Adipocyte (in vitro differentiated cells): ENCODE measurements at regions not wholly inside any gene's neighbourhood (a gene's known extent, or its start where the extent isn't known, plus 50 kb on each side); places are given as distances from the start of the nearest gene placed in this dataset.

Experiments used
- DNase-seq: peaks from one replicate; pipeline ENCODE4 v3.0.0-alpha.2; 2015; ENCODE audit warnings: low read depth
- H3K27me3 ChIP-seq: replicated peaks from 2 replicates; pipeline ENCODE4 v1.7.0; 2013; ENCODE audit warnings: mild to moderate bottlenecking, low read length, moderate library complexity; ENCODE audit not compliant: control insufficient read depth, insufficient read depth
- H3K36me3 ChIP-seq: 2 replicates; pipeline ENCODE4 v1.7.0; 2013; ENCODE audit warnings: low read length, mild to moderate bottlenecking, moderate library complexity; ENCODE audit not compliant: control insufficient read depth, insufficient read depth, severe bottlenecking
- H3K4me1 ChIP-seq: 2 replicates; pipeline ENCODE4 v1.7.0; 2013; ENCODE audit warnings: mild to moderate bottlenecking, low read length, moderate library complexity; ENCODE audit not compliant: control insufficient read depth, insufficient read depth
- H3K4me3 ChIP-seq: 2 replicates; pipeline ENCODE4 v1.7.0; 2013; ENCODE audit warnings: mild to moderate bottlenecking, low read length, moderate library complexity
- H3K9ac ChIP-seq: 2 replicates; pipeline ENCODE4 v1.7.0; 2013; ENCODE audit warnings: mild to moderate bottlenecking, low read length, moderate library complexity
- H3K9me3 ChIP-seq: 2 replicates; pipeline ENCODE4 v1.7.0; 2013; ENCODE audit warnings: mild to moderate bottlenecking, low read length, moderate library complexity; ENCODE audit not compliant: control insufficient read depth

DNA sequence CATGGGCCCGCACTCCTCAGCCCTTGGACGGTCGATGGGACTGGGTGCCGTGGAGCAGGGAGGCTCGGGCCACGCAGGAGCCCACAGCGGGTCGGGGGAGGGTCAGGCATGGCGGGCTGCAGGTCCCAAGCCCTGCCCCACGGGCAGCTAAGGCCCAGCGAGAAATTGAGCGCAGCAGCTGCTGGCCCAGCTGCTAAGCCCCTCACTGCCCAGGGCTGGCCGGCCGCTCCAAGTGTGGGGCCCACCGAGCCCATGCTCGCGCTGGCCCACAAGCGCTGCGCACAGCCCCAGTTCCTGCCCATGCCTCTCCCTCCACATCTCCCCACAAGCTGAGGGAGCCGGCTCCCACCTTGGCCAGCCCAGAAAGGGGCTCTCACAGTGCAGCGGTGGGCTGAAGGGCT lies 259.4 kb downstream of the VGLL3 start:
- Histone ChIP-seq H3K27me3 (no peaks in the 10 kb centered on the region), H3K9me3 (no peaks in the 10 kb centered on the region), H3K4me1 (no peaks in the 10 kb centered on the region), H3K36me3 (no peaks in the 10 kb centered on the region), H3K9ac (no peak overlapping the region), H3K4me3 (no peak overlapping the region)
- no peak for DNase-seq

DNA sequence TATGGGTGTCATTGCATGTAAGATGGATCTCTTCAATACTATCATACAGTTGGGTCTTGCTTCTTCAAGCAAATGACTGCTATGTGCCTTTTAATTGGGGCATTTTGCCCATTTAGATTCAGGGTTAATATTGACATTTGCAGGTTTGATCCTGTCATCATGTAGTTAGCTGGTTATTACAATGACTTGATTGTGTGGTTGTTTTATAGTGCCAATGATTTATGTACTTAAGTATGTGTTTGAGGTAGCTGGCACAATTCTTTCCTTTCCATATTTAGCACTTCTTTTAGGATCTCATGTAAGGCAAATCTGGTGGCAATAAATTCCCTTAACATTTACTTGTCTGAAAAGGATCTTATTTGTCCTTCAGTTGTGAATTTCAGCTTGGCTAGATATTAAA lies 267.5 kb downstream of the VGLL3 start:
- no peaks in the 10 kb centered on the region for H3K9me3 ChIP-seq
- H3K27me3 ChIP-seq: no peaks in the 10 kb centered on the region
- H3K4me3 ChIP-seq: no peak overlapping the region
- no peaks in the 10 kb centered on the region for H3K36me3 ChIP-seq
- no peak for DNase-seq
- H3K9ac ChIP-seq: no peak overlapping the region
- no peaks in the 10 kb centered on the region for H3K4me1 ChIP-seq

DNA sequence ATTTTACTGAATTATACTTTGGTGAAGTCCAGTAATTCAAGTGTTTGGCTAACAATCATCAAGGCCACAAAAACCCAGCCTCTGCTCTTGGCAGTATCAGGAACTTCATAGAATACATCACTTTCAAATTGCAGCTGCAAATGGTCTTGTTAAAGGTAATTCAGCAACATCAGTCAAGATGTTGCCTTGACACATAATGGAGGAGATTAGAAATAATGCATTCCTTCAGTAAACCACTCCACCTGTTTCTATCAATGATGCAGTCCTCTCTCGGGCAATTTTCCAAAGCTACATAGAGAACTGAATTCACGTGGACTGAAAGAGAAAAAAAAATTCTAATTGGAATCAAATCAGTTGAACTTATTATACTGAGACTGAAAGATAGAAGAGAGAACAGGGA lies 279.3 kb downstream of the VGLL3 start:
- no peak overlapping the region for H3K9ac ChIP-seq
- no peaks in the 10 kb centered on the region for H3K9me3 ChIP-seq
- no peaks in the 10 kb centered on the region for H3K4me1 ChIP-seq
- H3K4me3 ChIP-seq: no peak overlapping the region
- no peak for DNase-seq
- H3K36me3 ChIP-seq: no peaks in the 10 kb centered on the region
- no peaks in the 10 kb centered on the region for H3K27me3 ChIP-seq

DNA sequence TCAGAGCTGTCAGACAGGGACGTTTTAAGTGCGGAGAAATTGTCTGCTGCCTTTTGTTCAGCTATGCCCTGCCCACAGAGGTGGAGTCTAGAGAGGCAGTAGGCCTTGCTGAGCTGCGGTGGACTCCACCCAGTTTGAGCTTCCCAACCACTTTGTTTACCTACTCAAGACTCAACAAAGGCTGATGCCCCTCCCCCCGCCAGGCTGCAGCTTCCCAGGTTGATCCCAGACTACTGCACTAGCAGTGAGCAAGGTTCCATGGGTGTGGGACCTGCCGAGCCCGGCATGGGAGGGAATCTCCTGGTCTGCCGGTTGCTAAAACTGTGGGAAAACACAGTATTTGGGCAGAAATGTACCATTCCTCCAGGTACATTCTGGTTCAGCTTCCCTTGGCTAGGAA lies 282.1 kb downstream of the VGLL3 start:
- Histone ChIP-seq H3K9ac (no peak overlapping the region), H3K9me3 (no peaks in the 10 kb centered on the region), H3K27me3 (no peaks in the 10 kb centered on the region), H3K36me3 (no peaks in the 10 kb centered on the region), H3K4me1 (no peaks in the 10 kb centered on the region), H3K4me3 (no peak overlapping the region)
- no peak for DNase-seq

DNA sequence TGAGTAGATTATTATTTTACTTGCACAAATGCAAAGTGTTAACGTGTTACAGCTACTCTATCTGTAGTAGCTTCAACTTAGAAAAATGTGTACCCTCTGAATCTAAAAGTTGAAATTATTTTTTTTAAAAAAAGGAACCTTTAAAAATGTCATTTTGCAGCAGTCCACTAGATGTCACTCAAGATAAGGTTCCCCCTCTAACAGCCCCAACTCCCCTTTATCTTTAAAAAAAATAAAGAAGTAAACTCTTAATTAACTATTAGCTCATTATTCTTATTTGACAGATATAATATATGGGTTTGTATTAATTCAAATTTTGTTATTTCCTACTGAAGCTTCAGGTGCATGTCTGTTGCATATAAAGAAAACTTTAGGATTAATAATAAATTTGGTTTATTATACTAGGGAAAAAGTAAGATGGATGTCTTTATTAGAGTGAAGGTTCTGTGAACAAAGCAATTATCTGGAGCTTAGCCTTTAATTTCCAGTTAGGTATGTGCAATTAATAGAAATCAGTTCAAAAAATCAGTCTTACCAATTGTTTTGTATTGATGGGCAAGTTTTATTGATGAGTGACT lies 288.5 kb downstream of the VGLL3 start:
- Histone ChIP-seq H3K4me1 (no peaks in the 10 kb centered on the region), H3K27me3 (no peaks in the 10 kb centered on the region), H3K9ac (no peak overlapping the region), H3K9me3 (no peaks in the 10 kb centered on the region), H3K36me3 (no peaks in the 10 kb centered on the region), H3K4me3 (no peak overlapping the region)
- DNase-seq: peak; percentile 48

DNA sequence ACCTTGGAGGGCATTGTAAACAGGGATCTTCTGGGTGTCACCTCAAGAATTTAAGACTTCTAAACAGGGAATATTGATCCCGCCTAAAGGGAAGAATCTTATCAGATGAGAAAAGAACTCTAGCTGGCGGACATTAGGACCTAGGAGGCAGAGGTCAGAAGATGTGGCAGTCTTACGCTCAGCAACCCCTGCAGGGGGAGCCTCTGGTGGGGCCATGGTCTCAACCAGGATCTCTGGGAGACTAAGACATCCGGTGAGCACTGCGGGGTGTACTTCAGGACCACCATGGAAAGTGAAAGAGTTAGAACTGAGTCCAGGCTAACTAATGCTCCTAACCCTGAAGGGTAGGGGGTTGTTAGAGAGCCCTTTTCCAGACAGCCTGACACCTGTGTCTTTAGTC lies 295.2 kb downstream of the VGLL3 start:
- H3K36me3 ChIP-seq: no peaks in the 10 kb centered on the region

DNA sequence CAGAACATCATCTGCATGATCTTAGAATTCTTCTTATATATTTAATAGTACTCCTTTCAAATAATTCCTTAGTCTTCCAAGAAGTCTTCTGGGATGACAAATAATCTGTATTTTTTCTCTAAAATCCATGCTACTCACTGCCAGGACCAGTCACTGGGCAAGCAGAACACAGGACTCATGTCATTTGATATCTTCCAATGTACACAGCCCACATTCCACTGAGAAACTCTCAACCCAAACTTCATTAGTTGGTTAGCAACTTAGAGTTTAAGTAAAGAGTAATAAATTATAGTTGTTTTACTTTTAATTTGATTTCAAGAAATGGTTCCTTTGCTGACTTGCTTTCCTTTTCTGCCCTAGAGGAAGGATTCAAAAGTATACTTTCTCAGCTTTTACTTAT lies 317.0 kb downstream of the VGLL3 start:
- Histone ChIP-seq H3K9ac (no peak overlapping the region), H3K27me3 (no peaks in the 10 kb centered on the region), H3K36me3 (no peaks in the 10 kb centered on the region), H3K4me1 (no peaks in the 10 kb centered on the region), H3K9me3 (peaks cover 13% of the 10 kb centered on the region), H3K4me3 (no peak overlapping the region)
- no peak for DNase-seq

More for the DNA sequence above, 295.2 kb downstream of the VGLL3 start:
- Histone ChIP-seq H3K27me3 (peaks cover 3% of the 10 kb centered on the region), H3K9me3 (no peaks in the 10 kb centered on the region), H3K4me3 (no peak overlapping the region), H3K4me1 (no peaks in the 10 kb centered on the region), H3K9ac (no peak overlapping the region)
- no peak for DNase-seq

DNA sequence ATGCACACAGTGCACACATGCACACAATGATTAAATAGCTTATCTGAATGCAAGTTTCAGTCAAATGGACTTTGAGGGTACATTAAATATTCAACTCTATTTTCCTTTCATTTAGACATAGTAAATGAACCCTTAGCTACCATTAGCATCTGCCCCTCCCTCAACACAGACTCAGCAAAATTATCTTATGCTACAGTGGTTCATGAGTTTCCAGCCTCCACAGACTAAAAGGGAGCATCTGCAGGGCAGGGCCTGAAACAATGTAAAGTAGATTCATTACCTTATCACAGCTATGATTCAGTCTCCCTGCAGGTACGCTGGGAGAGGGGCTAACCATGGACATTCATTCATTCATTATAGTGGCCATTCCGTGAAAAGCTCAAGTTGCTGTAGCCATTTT lies 329.1 kb downstream of the VGLL3 start:
- Histone ChIP-seq H3K4me3 (no peak overlapping the region), H3K4me1 (no peaks in the 10 kb centered on the region), H3K36me3 (no peaks in the 10 kb centered on the region), H3K9ac (no peak overlapping the region), H3K27me3 (no peaks in the 10 kb centered on the region), H3K9me3 (no peaks in the 10 kb centered on the region)
- DNase-seq: no peak

DNA sequence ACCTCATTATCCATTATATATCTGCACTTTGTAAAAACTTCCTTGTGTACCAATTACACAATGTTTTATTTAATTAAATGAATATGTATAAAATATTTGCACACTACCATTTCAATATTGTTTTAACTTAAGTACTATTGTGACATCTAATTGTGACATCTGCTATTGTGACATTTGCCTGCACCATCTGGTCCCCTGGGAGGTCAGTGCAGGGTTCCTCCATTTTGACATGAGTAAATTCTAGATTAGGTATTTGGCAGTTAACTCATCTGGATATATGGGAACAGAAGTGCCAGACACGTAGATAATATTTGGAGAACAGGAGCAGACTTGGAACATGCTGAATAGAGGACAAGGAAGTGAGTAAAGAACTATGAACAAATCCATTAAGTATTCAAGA lies 332.1 kb downstream of the VGLL3 start:
- Histone ChIP-seq H3K27me3 (no peaks in the 10 kb centered on the region), H3K36me3 (no peaks in the 10 kb centered on the region), H3K4me1 (no peaks in the 10 kb centered on the region), H3K9me3 (no peaks in the 10 kb centered on the region), H3K9ac (no peak overlapping the region), H3K4me3 (no peak overlapping the region)
- no peak for DNase-seq

DNA sequence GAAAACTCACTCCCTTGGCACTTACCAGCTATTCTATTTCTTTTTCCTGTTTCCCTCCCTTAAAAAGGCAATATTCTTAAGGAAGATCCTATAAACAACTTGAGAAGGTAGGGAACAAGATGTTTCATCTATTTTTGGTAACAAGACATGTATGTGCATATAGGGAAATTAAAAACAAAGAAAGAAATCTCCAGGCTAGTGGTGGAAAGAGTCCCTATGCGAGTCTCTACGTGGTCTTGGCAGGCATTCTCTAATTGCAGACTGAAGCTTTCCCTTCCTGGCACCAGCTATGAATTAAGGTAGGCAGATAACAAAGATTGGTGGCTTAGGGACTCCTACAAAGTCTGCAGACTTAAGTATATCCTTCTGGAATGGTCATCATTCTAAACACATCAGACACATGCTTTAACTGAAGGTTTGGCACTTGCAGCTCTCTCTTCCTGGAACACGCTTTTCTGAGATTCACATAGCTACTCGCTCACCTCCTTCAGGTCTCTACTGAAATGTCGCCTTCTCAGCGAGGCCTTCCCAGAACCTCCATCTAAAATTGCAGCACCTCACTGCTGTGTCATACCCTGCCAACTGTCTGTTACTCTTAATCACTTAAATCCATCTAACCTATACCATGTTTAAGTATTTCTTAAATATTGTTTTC lies 336.0 kb downstream of the VGLL3 start:
- no peaks in the 10 kb centered on the region for H3K36me3 ChIP-seq
- no peaks in the 10 kb centered on the region for H3K4me1 ChIP-seq
- H3K9ac ChIP-seq: no peak overlapping the region
- DNase-seq: no peak
- no peaks in the 10 kb centered on the region for H3K9me3 ChIP-seq
- no peak overlapping the region for H3K4me3 ChIP-seq
- no peaks in the 10 kb centered on the region for H3K27me3 ChIP-seq

DNA sequence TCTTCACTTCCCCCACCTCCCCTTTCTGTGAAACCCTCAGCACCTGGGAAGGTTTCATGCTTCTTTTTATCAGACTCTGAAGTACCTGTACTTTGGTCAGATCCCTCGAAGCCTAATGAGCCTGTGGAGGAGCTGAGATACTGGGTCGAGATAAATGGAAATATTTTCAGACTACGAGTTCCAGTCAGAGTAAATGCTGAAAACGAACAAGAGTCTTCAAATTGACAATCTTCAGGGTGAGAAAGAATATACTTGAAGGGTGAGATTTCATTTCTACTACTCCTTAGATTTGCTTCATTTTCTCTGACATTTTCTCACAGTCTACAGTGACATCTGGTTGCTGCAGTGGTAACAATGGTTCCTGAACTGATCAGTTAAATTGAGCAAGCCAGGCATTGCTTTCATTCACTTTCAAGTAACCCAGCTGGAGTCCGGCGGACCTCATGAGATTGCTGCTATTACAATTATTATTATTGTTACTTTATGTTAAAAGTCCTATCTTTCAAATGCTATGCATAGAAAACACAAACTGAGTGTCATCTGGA lies 337.2 kb downstream of the VGLL3 start:
- no peaks in the 10 kb centered on the region for H3K4me1 ChIP-seq
- no peak overlapping the region for H3K4me3 ChIP-seq
- DNase-seq: no peak
- H3K9me3 ChIP-seq: no peaks in the 10 kb centered on the region
- H3K27me3 ChIP-seq: no peaks in the 10 kb centered on the region
- no peak overlapping the region for H3K9ac ChIP-seq
- H3K36me3 ChIP-seq: no peaks in the 10 kb centered on the region

DNA sequence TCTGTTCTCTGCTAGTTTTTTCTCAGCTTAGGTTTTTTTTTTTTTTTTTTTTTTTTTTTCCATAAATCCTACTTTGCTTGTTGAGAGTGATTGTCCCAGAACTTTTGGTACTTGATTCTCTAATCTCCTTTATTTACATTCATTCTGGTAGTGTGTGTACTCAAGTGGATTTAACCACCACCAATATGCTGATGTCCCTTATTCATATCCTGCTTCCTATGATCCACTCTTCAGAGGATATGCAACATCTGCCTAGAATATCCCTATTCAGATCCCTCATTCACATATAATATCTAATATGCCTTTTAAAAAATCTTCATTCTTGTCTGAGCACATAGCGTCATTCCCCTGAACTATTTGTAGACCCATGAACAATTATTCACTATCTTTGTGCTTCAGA lies 342.9 kb downstream of the VGLL3 start:
- Histone ChIP-seq H3K36me3 (no peaks in the 10 kb centered on the region), H3K4me3 (no peak overlapping the region)

More for the DNA sequence above, 342.9 kb downstream of the VGLL3 start:
- no peak for DNase-seq
- Histone ChIP-seq H3K9me3 (no peaks in the 10 kb centered on the region), H3K4me1 (no peaks in the 10 kb centered on the region), H3K27me3 (no peaks in the 10 kb centered on the region), H3K9ac (no peak overlapping the region)
